ENCODE measurements at regions not wholly inside any gene's neighbourhood (a gene's known extent, or its start where the extent isn't known, plus 50 kb on each side); places are given as distances from the start of the nearest gene placed in this dataset.

- DNase-seq (ENCODE audit: low spot score) = no peak
- TF ChIP-seq CTCF (IDR thresholded peaks at IDR 0.05) = no peak
- ATAC-seq (ENCODE audit: low FRiP score) = no peak
These were observed 312.8 kb upstream of the SALL3 start for GRCh38 chr18:78666666-78667335.

- ATAC-seq (ENCODE audit: low FRiP score) = no peak
- no peak for DNase-seq (ENCODE audit: low spot score)
- no peak for TF ChIP-seq CTCF (IDR thresholded peaks at IDR 0.05)
These were observed 308.7 kb upstream of the SALL3 start for GRCh38 chr18:78670778-78671391.

- DNase-seq (ENCODE audit: low spot score) (no peak), ATAC-seq (ENCODE audit: low FRiP score) (no peak)
- TF ChIP-seq CTCF (IDR thresholded peaks at IDR 0.05) = no peak
These were observed 308.1 kb upstream of the SALL3 start for GRCh38 chr18:78671551-78671950.

GRCh38 chr18:78672862-78673446 is 306.7 kb upstream of the SALL3 start:
- no peak for TF ChIP-seq CTCF (IDR thresholded peaks at IDR 0.05)
- no peak for ATAC-seq (ENCODE audit: low FRiP score)
- no peak for DNase-seq (ENCODE audit: low spot score)

GRCh38 chr18:78673516-78674321 is 305.9 kb upstream of the SALL3 start:
- no peak for TF ChIP-seq CTCF (IDR thresholded peaks at IDR 0.05)
- DNase-seq (ENCODE audit: low spot score) (no peak), ATAC-seq (ENCODE audit: low FRiP score) (no peak)

GRCh38 chr18:78675231-78675630 is 304.4 kb upstream of the SALL3 start:
- no peak for DNase-seq (ENCODE audit: low spot score)

More at GRCh38 chr18:78675231-78675630, 304.4 kb upstream of the SALL3 start:
- no peak for ATAC-seq (ENCODE audit: low FRiP score)
- no peak for TF ChIP-seq CTCF (IDR thresholded peaks at IDR 0.05)

Measured in omental fat pad (tissue), 3 donors.